ENCODE measurements at regions not wholly inside any gene's neighbourhood (a gene's known extent, or its start where the extent isn't known, plus 50 kb on each side); places are given as distances from the start of the nearest gene placed in this dataset.
"Not testable (repeated sequence)": the region's sequence is repeated elsewhere in the genome, so short reads cannot be mapped to it uniquely, and the experiment has no call there.

- no TSS peak for BruUV-seq (replicated peaks)
- Histone ChIP-seq H3K9me3 (ENCODE audit: low read length) (no peaks in the 10 kb centered on the region), H3K4me1 (ENCODE audit: insufficient read depth, low read length) (no peaks in the 10 kb centered on the region), H3K27me3 (ENCODE audit: control insufficient read depth in 1 of 2, insufficient read depth in 2 of 2, low read length in 2 of 2) (no peaks in the 10 kb centered on the region), H3K36me3 (replicated peaks in 1 of 2; ENCODE audit: control insufficient read depth in 1 of 2, insufficient read depth in 2 of 2, low read length in 2 of 2) (no peaks in the 10 kb centered on the region), H4K20me1 (ENCODE audit: insufficient read depth, low read length) (no peaks in the 10 kb centered on the region), H3K4me3 (replicated peaks in 1 of 3; ENCODE audit: insufficient read depth in 1 of 3, low read depth in 2 of 3, low read length in 3 of 3) (no peak overlapping the region), H3K4me2 (ENCODE audit: low read depth, low read length) (no peak overlapping the region), H2AFZ (ENCODE audit: low read length) (no peak overlapping the region), H3K9ac (ENCODE audit: insufficient read depth, low read depth, low read length) (no peak overlapping the region), H3K79me2 (ENCODE audit: insufficient read depth, low read length) (no peaks in the 10 kb centered on the region), H3K27ac (ENCODE audit: extremely low read length, insufficient read depth, low read length) (no peak overlapping the region)
- FAIRE-seq = no peak
- in situ Hi-C loops (cut with HindIII; ENCODE audit: extremely low pct_ligation_motif_present, low pct_unique_long_range_greater_than_20kb) = no loop called here
- CTCF ChIA-PET (ENCODE audit: low intra/inter-chr PET ratio, low total read pairs) = no interaction called here
- DNase-seq (ENCODE audit: low spot score) = no peak
- POLR2A ChIA-PET = no interaction called here
- WGBS (ENCODE audit: low lambda C conversion rate) = 45% methylated on average over 6 of the region's 6 CpGs
- no peak for ATAC-seq
- TF ChIP-seq GZF1 (CRISPR knock-in tag; IDR thresholded peaks at IDR 0.05) (peak; percentile 96), ZNF720 (CRISPR knock-in tag; IDR thresholded peaks at IDR 0.05) (no peak)
- intact Hi-C loops (cut with micrococcal nuclease; ENCODE audit: unreplicated experiment) = no loop called here
These were observed 334.7 kb downstream of the FAT4 start for GRCh38 chr4:125649452-125649851.

GRCh38 chr4:125650557-125650956 lies 335.8 kb downstream of the FAT4 start:
- no peak for DNase-seq (ENCODE audit: low spot score)
- ChIA-PET POLR2A (no interaction called here), CTCF (ENCODE audit: low intra/inter-chr PET ratio, low total read pairs) (no interaction called here)
- ATAC-seq = no peak
- Histone ChIP-seq H4K20me1 (ENCODE audit: insufficient read depth, low read length) (no peaks in the 10 kb centered on the region), H3K9ac (ENCODE audit: insufficient read depth, low read depth, low read length) (no peak overlapping the region), H2AFZ (ENCODE audit: low read length) (no peak overlapping the region), H3K4me3 (replicated peaks in 1 of 3; ENCODE audit: insufficient read depth in 1 of 3, low read depth in 2 of 3, low read length in 3 of 3) (no peak overlapping the region), H3K27ac (ENCODE audit: extremely low read length, insufficient read depth, low read length) (no peak overlapping the region), H3K4me1 (ENCODE audit: insufficient read depth, low read length) (no peaks in the 10 kb centered on the region), H3K36me3 (replicated peaks in 1 of 2; ENCODE audit: control insufficient read depth in 1 of 2, insufficient read depth in 2 of 2, low read length in 2 of 2) (no peaks in the 10 kb centered on the region), H3K9me3 (ENCODE audit: low read length) (no peaks in the 10 kb centered on the region), H3K27me3 (ENCODE audit: control insufficient read depth in 1 of 2, insufficient read depth in 2 of 2, low read length in 2 of 2) (no peaks in the 10 kb centered on the region), H3K4me2 (ENCODE audit: low read depth, low read length) (no peak overlapping the region), H3K79me2 (ENCODE audit: insufficient read depth, low read length) (no peaks in the 10 kb centered on the region)
- intact Hi-C loops (cut with micrococcal nuclease; ENCODE audit: unreplicated experiment) = no loop called here
- FAIRE-seq = no peak
- no peak for TF ChIP-seq ZNF234 (CRISPR knock-in tag; conservative IDR thresholded peaks at IDR 0.05)
- TF ChIP-seq ZNF337 (CRISPR knock-in tag; IDR thresholded peaks at IDR 0.05; ENCODE audit: borderline replicate concordance, low read depth) = no peak
- no peak for TF ChIP-seq ZNF121 (CRISPR knock-in tag; IDR thresholded peaks at IDR 0.05)
- no peak for TF ChIP-seq PTBP1 (IDR thresholded peaks at IDR 0.05; ENCODE audit: low read depth, low read length, poor library complexity, severe bottlenecking)
- TF ChIP-seq TGIF2 (CRISPR knock-in tag; IDR thresholded peaks at IDR 0.05) = no peak
- no peak for TF ChIP-seq NFKB2 (CRISPR knock-in tag; IDR thresholded peaks at IDR 0.05; ENCODE audit: borderline replicate concordance)
- no peak for TF ChIP-seq ZNF260 (CRISPR knock-in tag; IDR thresholded peaks at IDR 0.05; ENCODE audit: borderline replicate concordance, low read depth)
- no peak for TF ChIP-seq ZNF7 (CRISPR knock-in tag; IDR thresholded peaks at IDR 0.05)
- no peak for TF ChIP-seq ZNF501 (CRISPR knock-in tag; IDR thresholded peaks at IDR 0.05)
- TF ChIP-seq CC2D1A (CRISPR knock-in tag; IDR thresholded peaks at IDR 0.05) = no peak
- no peak for TF ChIP-seq ZNF670 (CRISPR knock-in tag; IDR thresholded peaks at IDR 0.05; ENCODE audit: borderline replicate concordance)
- no peak for TF ChIP-seq ZNF768 (CRISPR knock-in tag; IDR thresholded peaks at IDR 0.05)
- in situ Hi-C loops (cut with HindIII; ENCODE audit: extremely low pct_ligation_motif_present, low pct_unique_long_range_greater_than_20kb) = no loop called here
- no TSS peak for BruUV-seq (replicated peaks)

GRCh38 chr4:125651707-125652357 lies 337.1 kb downstream of the FAT4 start:
- POLR2A ChIA-PET; BruUV-seq (replicated peaks); ATAC-seq; H3K9me3 ChIP-seq (ENCODE audit: low read length); H3K79me2 ChIP-seq (ENCODE audit: insufficient read depth, low read length); H2AFZ ChIP-seq (ENCODE audit: low read length); H3K27me3 ChIP-seq (ENCODE audit: control insufficient read depth in 1 of 2, insufficient read depth in 2 of 2, low read length in 2 of 2); H3K4me3 ChIP-seq (replicated peaks in 1 of 3; ENCODE audit: insufficient read depth in 1 of 3, low read depth in 2 of 3, low read length in 3 of 3); CTCF ChIA-PET (ENCODE audit: low intra/inter-chr PET ratio, low total read pairs); FAIRE-seq; H3K27ac ChIP-seq (ENCODE audit: extremely low read length, insufficient read depth, low read length); DNase-seq (ENCODE audit: low spot score); in situ Hi-C loops (cut with HindIII; ENCODE audit: extremely low pct_ligation_motif_present, low pct_unique_long_range_greater_than_20kb); H3K4me2 ChIP-seq (ENCODE audit: low read depth, low read length); H3K4me1 ChIP-seq (ENCODE audit: insufficient read depth, low read length); intact Hi-C loops (cut with micrococcal nuclease; ENCODE audit: unreplicated experiment); H3K9ac ChIP-seq (ENCODE audit: insufficient read depth, low read depth, low read length); H4K20me1 ChIP-seq (ENCODE audit: insufficient read depth, low read length); H3K36me3 ChIP-seq (replicated peaks in 1 of 2; ENCODE audit: control insufficient read depth in 1 of 2, insufficient read depth in 2 of 2, low read length in 2 of 2): not testable (repeated sequence)
- WGBS (ENCODE audit: low lambda C conversion rate) = 50% methylated on average over 5 of the region's 33 CpGs
